ENCODE measurements at regions not wholly inside any gene's neighbourhood (a gene's known extent, or its start where the extent isn't known, plus 50 kb on each side); places are given as distances from the start of the nearest gene placed in this dataset.

GRCh38 chr10:2686691-2687090 lies 380.7 kb upstream of the PFKP start:
- H3K4me3 ChIP-seq (ENCODE audit: low read depth, low read length): no peak overlapping the region
- DNase-seq (ENCODE audit: low read depth): no peak
- no peak for TF ChIP-seq CTCF (IDR thresholded peaks at IDR 0.05; ENCODE audit: insufficient read depth, low read length)

GRCh38 chr10:2682491-2682890 lies 384.9 kb upstream of the PFKP start:
- H3K4me3 ChIP-seq (ENCODE audit: low read depth, low read length): no peak overlapping the region
- no peak for DNase-seq (ENCODE audit: low read depth)
- TF ChIP-seq CTCF (IDR thresholded peaks at IDR 0.05; ENCODE audit: insufficient read depth, low read length): no peak

- TF ChIP-seq CTCF (IDR thresholded peaks at IDR 0.05; ENCODE audit: insufficient read depth, low read length): no peak
- no peak for DNase-seq (ENCODE audit: low read depth)
- no peak overlapping the region for H3K4me3 ChIP-seq (ENCODE audit: low read depth, low read length)
These were observed 385.5 kb upstream of the PFKP start for GRCh38 chr10:2681891-2682290.

GRCh38 chr10:2680821-2681220 lies 386.5 kb upstream of the PFKP start:
- TF ChIP-seq CTCF (IDR thresholded peaks at IDR 0.05; ENCODE audit: insufficient read depth, low read length): no peak
- DNase-seq (ENCODE audit: low read depth): no peak
- no peak overlapping the region for H3K4me3 ChIP-seq (ENCODE audit: low read depth, low read length)

GRCh38 chr10:2679646-2680045 lies 387.7 kb upstream of the PFKP start:
- TF ChIP-seq CTCF (IDR thresholded peaks at IDR 0.05; ENCODE audit: insufficient read depth, low read length): no peak
- DNase-seq (ENCODE audit: low read depth): no peak
- H3K4me3 ChIP-seq (ENCODE audit: low read depth, low read length): no peak overlapping the region

GRCh38 chr10:2676455-2676854 lies 390.9 kb upstream of the PFKP start:
- no peak overlapping the region for H3K4me3 ChIP-seq (ENCODE audit: low read depth, low read length)
- DNase-seq (ENCODE audit: low read depth): no peak
- no peak for TF ChIP-seq CTCF (IDR thresholded peaks at IDR 0.05; ENCODE audit: insufficient read depth, low read length)

GRCh38 chr10:2674451-2674850 lies 392.9 kb upstream of the PFKP start:
- DNase-seq (ENCODE audit: low read depth): no peak
- H3K4me3 ChIP-seq (ENCODE audit: low read depth, low read length): no peak overlapping the region
- TF ChIP-seq CTCF (IDR thresholded peaks at IDR 0.05; ENCODE audit: insufficient read depth, low read length): no peak
